ENCODE measurements at regions not wholly inside any gene's neighbourhood (a gene's known extent, or its start where the extent isn't known, plus 50 kb on each side); places are given as distances from the start of the nearest gene placed in this dataset.

DNA sequence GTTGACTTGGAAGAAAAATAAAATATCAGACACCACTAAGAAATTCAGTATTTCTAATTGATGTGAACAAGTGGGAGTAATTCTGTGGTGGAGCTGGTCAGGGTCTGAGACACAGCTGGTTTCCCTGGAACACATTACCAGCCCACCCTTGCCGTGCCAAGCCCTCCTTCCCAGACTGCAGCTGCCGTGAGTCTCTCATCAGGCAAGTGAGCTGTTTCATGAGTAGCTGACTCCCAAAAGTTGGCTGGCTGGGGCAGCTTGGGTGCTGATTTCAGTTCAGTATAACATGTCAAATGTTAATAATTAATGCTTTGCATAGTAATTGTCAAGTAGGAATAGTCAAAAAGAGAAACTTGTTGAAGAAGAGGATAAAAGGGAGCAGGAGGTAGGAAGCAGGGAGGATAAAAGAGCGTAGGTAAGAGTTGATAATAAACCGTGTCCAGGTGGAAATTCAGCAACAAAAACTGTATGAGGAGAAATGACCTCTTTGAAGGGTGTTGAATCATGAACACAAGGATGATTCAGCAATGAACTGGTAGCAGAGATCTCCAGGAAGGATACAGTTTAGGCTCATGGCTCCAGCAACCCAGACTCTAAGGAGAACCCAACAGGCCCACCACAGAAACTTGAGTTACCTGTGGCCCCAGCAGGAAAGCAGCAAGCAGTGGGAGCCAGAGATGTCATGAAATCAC, 110.9 kb upstream of the SSTR4 start:
- WGBS (ENCODE audit: extremely low coverage, insufficient read length, low lambda C conversion rate), result no CpG with 5 or more reads among the region's 4 CpGs
- no peaks in the 10 kb centered on the region for H3K79me1 ChIP-seq (ENCODE audit: insufficient read depth, low read depth, low read length, poor library complexity, severe bottlenecking)
- H2AK5ac ChIP-seq (ENCODE audit: insufficient read length, low read length), result no peak overlapping the region
- no peak overlapping the region for H2BK120ac ChIP-seq (ENCODE audit: low read depth, low read length, poor library complexity, severe bottlenecking)
- no peak overlapping the region for H3K4me2 ChIP-seq (ENCODE audit: insufficient read depth, insufficient read length, low read length)
- Mint-ChIP-seq H3K4me3 (no peak overlapping the region), H3K4me1 (peaks cover 3 to 8% of the 10 kb centered on the region in 2 experiments; a peak in 2 of 4 replicates), H3K36me3 (ENCODE audit: insufficient read depth in 1 of 3, low read depth in 3 of 3) (no peaks in the 10 kb centered on the region), H3K27ac (no peak overlapping the region), H3K9me3 (no peaks in the 10 kb centered on the region), H3K27me3 (ENCODE audit: low read depth) (peaks cover 12% of the 10 kb centered on the region)
- no peaks in the 10 kb centered on the region for H3K27me3 ChIP-seq (ENCODE audit: insufficient read depth, low read length)
- H3T11ph ChIP-seq (ENCODE audit: low read length), result no peak overlapping the region
- H3K4me1 ChIP-seq (ENCODE audit: insufficient read depth, low read length), result no peaks in the 10 kb centered on the region; the same call in 1 of the 2 replicates
- no peaks in the 10 kb centered on the region for H3K23me2 ChIP-seq (ENCODE audit: insufficient read length, low read depth, low read length, poor library complexity, severe bottlenecking)
- H2BK15ac ChIP-seq (ENCODE audit: low read depth, low read length), result no peak overlapping the region
- no peak for DNase-seq
- H4K20me1 ChIP-seq (ENCODE audit: control insufficient read depth, insufficient read depth, insufficient read length), result no peaks in the 10 kb centered on the region
- H4K91ac ChIP-seq (ENCODE audit: insufficient read length, low read depth, low read length), result no peak overlapping the region
- H2AFZ ChIP-seq (ENCODE audit: low read length), result no peak overlapping the region
- TF ChIP-seq, protein P1, sequence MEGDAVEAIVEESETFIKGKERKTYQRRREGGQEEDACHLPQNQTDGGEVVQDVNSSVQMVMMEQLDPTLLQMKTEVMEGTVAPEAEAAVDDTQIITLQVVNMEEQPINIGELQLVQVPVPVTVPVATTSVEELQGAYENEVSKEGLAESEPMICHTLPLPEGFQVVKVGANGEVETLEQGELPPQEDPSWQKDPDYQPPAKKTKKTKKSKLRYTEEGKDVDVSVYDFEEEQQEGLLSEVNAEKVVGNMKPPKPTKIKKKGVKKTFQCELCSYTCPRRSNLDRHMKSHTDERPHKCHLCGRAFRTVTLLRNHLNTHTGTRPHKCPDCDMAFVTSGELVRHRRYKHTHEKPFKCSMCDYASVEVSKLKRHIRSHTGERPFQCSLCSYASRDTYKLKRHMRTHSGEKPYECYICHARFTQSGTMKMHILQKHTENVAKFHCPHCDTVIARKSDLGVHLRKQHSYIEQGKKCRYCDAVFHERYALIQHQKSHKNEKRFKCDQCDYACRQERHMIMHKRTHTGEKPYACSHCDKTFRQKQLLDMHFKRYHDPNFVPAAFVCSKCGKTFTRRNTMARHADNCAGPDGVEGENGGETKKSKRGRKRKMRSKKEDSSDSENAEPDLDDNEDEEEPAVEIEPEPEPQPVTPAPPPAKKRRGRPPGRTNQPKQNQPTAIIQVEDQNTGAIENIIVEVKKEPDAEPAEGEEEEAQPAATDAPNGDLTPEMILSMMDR (conservative IDR thresholded peaks at IDR 0.05), result no peak
- H2BK12ac ChIP-seq (ENCODE audit: insufficient read length, low read depth, low read length), result no peak overlapping the region
- no peak overlapping the region for H3K18ac ChIP-seq (ENCODE audit: insufficient read length, low read depth, low read length)
- no peak overlapping the region for H3K56ac ChIP-seq (ENCODE audit: insufficient read length, low read depth, low read length)
- no peak overlapping the region for H3K4ac ChIP-seq (ENCODE audit: low read depth, low read length)
- H4K8ac ChIP-seq (replicated peaks; ENCODE audit: insufficient read length, low read depth, low read length), result no peak overlapping the region
- H3K79me2 ChIP-seq (ENCODE audit: insufficient read depth, low read length), result no peaks in the 10 kb centered on the region
- no peak overlapping the region for H2BK5ac ChIP-seq (ENCODE audit: insufficient read length, low read length)
- no peak overlapping the region for H3K9ac ChIP-seq (ENCODE audit: extremely low read depth, insufficient read length, low read length)
- H3K23ac ChIP-seq (ENCODE audit: insufficient read length, low read depth, low read length), result no peak overlapping the region
- H2BK20ac ChIP-seq (ENCODE audit: low read depth, low read length, poor library complexity, severe bottlenecking), result no peak overlapping the region
- no peak overlapping the region for H3K27ac ChIP-seq (ENCODE audit: insufficient read length, low read depth, low read length)
- H4K5ac ChIP-seq (ENCODE audit: insufficient read length, low read depth, low read length), result no peak overlapping the region
- H3K14ac ChIP-seq (ENCODE audit: insufficient read depth, low read length), result no peak overlapping the region
- H3K9me3 ChIP-seq (ENCODE audit: control insufficient read depth, low read depth, low read length), result no peaks in the 10 kb centered on the region
